ENCODE measurements at regions not wholly inside any gene's neighbourhood (a gene's known extent, or its start where the extent isn't known, plus 50 kb on each side); places are given as distances from the start of the nearest gene placed in this dataset.

- TF ChIP-seq, protein P1, sequence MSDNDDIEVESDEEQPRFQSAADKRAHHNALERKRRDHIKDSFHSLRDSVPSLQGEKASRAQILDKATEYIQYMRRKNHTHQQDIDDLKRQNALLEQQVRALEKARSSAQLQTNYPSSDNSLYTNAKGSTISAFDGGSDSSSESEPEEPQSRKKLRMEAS (IDR thresholded peaks at IDR 0.05): no peak
- TF ChIP-seq YY1 (IDR thresholded peaks at IDR 0.05; ENCODE audit: extremely low read depth, insufficient replicate concordance, low read depth, low read length): no peak
- no peak for TF ChIP-seq POLR2A (IDR thresholded peaks at IDR 0.05; ENCODE audit: borderline replicate concordance, extremely low read depth, insufficient read depth, insufficient read length)
- TF ChIP-seq, protein P2, sequence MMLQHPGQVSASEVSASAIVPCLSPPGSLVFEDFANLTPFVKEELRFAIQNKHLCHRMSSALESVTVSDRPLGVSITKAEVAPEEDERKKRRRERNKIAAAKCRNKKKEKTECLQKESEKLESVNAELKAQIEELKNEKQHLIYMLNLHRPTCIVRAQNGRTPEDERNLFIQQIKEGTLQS (IDR thresholded peaks at IDR 0.05): no peak
- TF ChIP-seq, protein P3, sequence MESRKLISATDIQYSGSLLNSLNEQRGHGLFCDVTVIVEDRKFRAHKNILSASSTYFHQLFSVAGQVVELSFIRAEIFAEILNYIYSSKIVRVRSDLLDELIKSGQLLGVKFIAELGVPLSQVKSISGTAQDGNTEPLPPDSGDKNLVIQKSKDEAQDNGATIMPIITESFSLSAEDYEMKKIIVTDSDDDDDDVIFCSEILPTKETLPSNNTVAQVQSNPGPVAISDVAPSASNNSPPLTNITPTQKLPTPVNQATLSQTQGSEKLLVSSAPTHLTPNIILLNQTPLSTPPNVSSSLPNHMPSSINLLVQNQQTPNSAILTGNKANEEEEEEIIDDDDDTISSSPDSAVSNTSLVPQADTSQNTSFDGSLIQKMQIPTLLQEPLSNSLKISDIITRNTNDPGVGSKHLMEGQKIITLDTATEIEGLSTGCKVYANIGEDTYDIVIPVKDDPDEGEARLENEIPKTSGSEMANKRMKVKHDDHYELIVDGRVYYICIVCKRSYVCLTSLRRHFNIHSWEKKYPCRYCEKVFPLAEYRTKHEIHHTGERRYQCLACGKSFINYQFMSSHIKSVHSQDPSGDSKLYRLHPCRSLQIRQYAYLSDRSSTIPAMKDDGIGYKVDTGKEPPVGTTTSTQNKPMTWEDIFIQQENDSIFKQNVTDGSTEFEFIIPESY (IDR thresholded peaks at IDR 0.05; ENCODE audit: extremely low read depth, insufficient replicate concordance, low read length): no peak
- TF ChIP-seq, protein P4, sequence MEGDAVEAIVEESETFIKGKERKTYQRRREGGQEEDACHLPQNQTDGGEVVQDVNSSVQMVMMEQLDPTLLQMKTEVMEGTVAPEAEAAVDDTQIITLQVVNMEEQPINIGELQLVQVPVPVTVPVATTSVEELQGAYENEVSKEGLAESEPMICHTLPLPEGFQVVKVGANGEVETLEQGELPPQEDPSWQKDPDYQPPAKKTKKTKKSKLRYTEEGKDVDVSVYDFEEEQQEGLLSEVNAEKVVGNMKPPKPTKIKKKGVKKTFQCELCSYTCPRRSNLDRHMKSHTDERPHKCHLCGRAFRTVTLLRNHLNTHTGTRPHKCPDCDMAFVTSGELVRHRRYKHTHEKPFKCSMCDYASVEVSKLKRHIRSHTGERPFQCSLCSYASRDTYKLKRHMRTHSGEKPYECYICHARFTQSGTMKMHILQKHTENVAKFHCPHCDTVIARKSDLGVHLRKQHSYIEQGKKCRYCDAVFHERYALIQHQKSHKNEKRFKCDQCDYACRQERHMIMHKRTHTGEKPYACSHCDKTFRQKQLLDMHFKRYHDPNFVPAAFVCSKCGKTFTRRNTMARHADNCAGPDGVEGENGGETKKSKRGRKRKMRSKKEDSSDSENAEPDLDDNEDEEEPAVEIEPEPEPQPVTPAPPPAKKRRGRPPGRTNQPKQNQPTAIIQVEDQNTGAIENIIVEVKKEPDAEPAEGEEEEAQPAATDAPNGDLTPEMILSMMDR (IDR thresholded peaks at IDR 0.05 in 2 of 3, conservative IDR thresholded peaks at IDR 0.05 in 1 of 3; ENCODE audit: borderline replicate concordance in 1 of 3, insufficient read depth in 1 of 3, low read depth in 2 of 3, low read length in 2 of 3): no peak
- no peak for TF ChIP-seq EGR1 (IDR thresholded peaks at IDR 0.05; ENCODE audit: low read depth)
- TF ChIP-seq REST (IDR thresholded peaks at IDR 0.05; ENCODE audit: low read depth): no peak
- TF ChIP-seq SIN3A (IDR thresholded peaks at IDR 0.05; ENCODE audit: low read depth): no peak
- no peak for TF ChIP-seq ZFX (IDR thresholded peaks at IDR 0.05)
- no peak for TF ChIP-seq RAD21 (IDR thresholded peaks at IDR 0.05; ENCODE audit: low read depth)
- TF ChIP-seq ZNF274 (IDR thresholded peaks at IDR 0.05; ENCODE audit: low read depth, low read length): no peak
- no peak for TF ChIP-seq EZH2 (IDR thresholded peaks at IDR 0.05)
- TF ChIP-seq SRF (IDR thresholded peaks at IDR 0.05; ENCODE audit: low read depth): no peak
These were observed 553.0 kb downstream of the DCDC2C start for GRCh38 chr2:4256351-4256750.
